Stimulated activated CD4-positive, alpha-beta T cell treated with anti-CD3 and anti-CD28 coated beads, Interleukin-4, amount 100 ng/mL, for 48 hours (primary cell): ENCODE measurements at regions not wholly inside any gene's neighbourhood (a gene's known extent, or its start where the extent isn't known, plus 50 kb on each side); places are given as distances from the start of the nearest gene placed in this dataset.

ENCODE experiments used
- DNase-seq, 2 donors: peaks; one replicate each; pipeline ENCODE4 v3.0.0-alpha.2; 2020; ENCODE audit warnings: low read depth in 2 of 2

- no peak for DNase-seq
Measured at GRCh38 chr2:88832992-88833389, 141.5 kb downstream of the RPIA start.

- DNase-seq, result no peak
Measured at GRCh38 chr2:88834376-88834775, 142.9 kb downstream of the RPIA start.

GRCh38 chr2:88834866-88835265, 143.4 kb downstream of the RPIA start:
- DNase-seq, result no peak

- no peak for DNase-seq
Measured at GRCh38 chr2:88835726-88836125, 144.3 kb downstream of the RPIA start.

- DNase-seq, result no peak
Measured at GRCh38 chr2:88836351-88836750, 144.9 kb downstream of the RPIA start.

GRCh38 chr2:88837511-88838160, 146.2 kb downstream of the RPIA start:
- DNase-seq, result no peak

- DNase-seq, result no peak
Measured at GRCh38 chr2:88838165-88838635, 146.7 kb downstream of the RPIA start.

- no peak for DNase-seq
Measured at GRCh38 chr2:88841224-88841929, 149.9 kb downstream of the RPIA start.

GRCh38 chr2:88842656-88843460, 151.4 kb downstream of the RPIA start:
- DNase-seq, result no peak

GRCh38 chr2:88843651-88844050, 152.2 kb downstream of the RPIA start:
- no peak for DNase-seq

- DNase-seq, result no peak
Measured at GRCh38 chr2:88844960-88845359, 153.5 kb downstream of the RPIA start.

- no peak for DNase-seq
Measured at GRCh38 chr2:88845772-88846661, 154.5 kb downstream of the RPIA start.

GRCh38 chr2:88852753-88853402, 161.4 kb downstream of the RPIA start:
- DNase-seq, result no peak

- DNase-seq, result no peak
Measured at GRCh38 chr2:88853403-88853790, 161.9 kb downstream of the RPIA start.

- DNase-seq, result no peak
Measured at GRCh38 chr2:88854528-88854927, 163.1 kb downstream of the RPIA start.

GRCh38 chr2:88855620-88856408, 164.3 kb downstream of the RPIA start:
- no peak for DNase-seq

- no peak for DNase-seq
Measured at GRCh38 chr2:88856409-88857135, 165.1 kb downstream of the RPIA start.

- DNase-seq, result no peak
Measured at GRCh38 chr2:88857274-88857741, 165.8 kb downstream of the RPIA start.

GRCh38 chr2:88857951-88858411, 166.5 kb downstream of the RPIA start:
- no peak for DNase-seq
